ENCODE measurements at regions not wholly inside any gene's neighbourhood (a gene's known extent, or its start where the extent isn't known, plus 50 kb on each side); places are given as distances from the start of the nearest gene placed in this dataset.

GRCh38 chr2:83478037-83478436 is 981.0 kb downstream of the SUCLG1 start (continued):
- TF ChIP-seq, protein P1, sequence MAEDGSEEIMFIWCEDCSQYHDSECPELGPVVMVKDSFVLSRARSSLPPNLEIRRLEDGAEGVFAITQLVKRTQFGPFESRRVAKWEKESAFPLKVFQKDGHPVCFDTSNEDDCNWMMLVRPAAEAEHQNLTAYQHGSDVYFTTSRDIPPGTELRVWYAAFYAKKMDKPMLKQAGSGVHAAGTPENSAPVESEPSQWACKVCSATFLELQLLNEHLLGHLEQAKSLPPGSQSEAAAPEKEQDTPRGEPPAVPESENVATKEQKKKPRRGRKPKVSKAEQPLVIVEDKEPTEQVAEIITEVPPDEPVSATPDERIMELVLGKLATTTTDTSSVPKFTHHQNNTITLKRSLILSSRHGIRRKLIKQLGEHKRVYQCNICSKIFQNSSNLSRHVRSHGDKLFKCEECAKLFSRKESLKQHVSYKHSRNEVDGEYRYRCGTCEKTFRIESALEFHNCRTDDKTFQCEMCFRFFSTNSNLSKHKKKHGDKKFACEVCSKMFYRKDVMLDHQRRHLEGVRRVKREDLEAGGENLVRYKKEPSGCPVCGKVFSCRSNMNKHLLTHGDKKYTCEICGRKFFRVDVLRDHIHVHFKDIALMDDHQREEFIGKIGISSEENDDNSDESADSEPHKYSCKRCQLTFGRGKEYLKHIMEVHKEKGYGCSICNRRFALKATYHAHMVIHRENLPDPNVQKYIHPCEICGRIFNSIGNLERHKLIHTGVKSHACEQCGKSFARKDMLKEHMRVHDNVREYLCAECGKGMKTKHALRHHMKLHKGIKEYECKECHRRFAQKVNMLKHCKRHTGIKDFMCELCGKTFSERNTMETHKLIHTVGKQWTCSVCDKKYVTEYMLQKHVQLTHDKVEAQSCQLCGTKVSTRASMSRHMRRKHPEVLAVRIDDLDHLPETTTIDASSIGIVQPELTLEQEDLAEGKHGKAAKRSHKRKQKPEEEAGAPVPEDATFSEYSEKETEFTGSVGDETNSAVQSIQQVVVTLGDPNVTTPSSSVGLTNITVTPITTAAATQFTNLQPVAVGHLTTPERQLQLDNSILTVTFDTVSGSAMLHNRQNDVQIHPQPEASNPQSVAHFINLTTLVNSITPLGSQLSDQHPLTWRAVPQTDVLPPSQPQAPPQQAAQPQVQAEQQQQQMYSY (CRISPR knock-in tag; IDR thresholded peaks at IDR 0.05), result no peak
- TF ChIP-seq PAX8 (IDR thresholded peaks at IDR 0.05), result no peak
- no peak for TF ChIP-seq BHLHE40 (IDR thresholded peaks at IDR 0.05; ENCODE audit: borderline replicate concordance in 1 of 2, low read depth in 2 of 2, low read length in 1 of 2)

DNA sequence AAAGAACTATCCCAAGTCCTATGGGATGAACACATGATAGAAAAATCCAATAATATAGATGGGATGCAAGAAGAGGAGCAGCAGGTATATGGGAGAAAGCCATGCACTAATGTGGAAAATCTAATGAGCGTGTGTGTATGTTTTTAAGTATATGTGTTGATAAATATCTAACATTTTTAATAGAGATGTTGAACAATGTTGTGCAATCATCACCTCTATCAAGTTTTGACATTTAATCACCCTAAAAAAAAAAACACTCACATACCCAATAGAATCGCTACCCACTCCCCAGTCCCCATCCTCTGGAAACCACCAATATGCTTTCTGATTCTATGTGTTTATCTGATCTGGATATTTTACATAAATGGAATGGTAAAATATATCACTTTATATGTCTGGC is 983.7 kb downstream of the SUCLG1 start:
- no peak for FAIRE-seq
- RAD21 ChIA-PET (ENCODE audit: unreplicated experiment), result no interaction called here

More for the DNA sequence above, 983.7 kb downstream of the SUCLG1 start:
- no peaks in the 10 kb centered on the region for H3K4me1 ChIP-seq (ENCODE audit: control insufficient read depth, insufficient read depth, low read length)
- 29% methylated on average over 2 of the region's 2 CpGs for WGBS (ENCODE audit: insufficient coverage, insufficient replicate concordance, low lambda C conversion rate, missing lambda C conversion rate)
- H3K79me2 ChIP-seq (ENCODE audit: control insufficient read depth, insufficient read depth, low read length), result no peaks in the 10 kb centered on the region
- in situ Hi-C loops (cut with MboI) (no loop called here), intact Hi-C loops (cut with micrococcal nuclease; ENCODE audit: unreplicated experiment) (no loop called here)
- H3K9ac ChIP-seq (ENCODE audit: control insufficient read depth, insufficient read depth, low read length), result no peak overlapping the region
- ATAC-seq (no peak), DNase-seq (ENCODE audit: low read depth, low spot score) (no peak)
- no TSS peak for BruUV-seq (replicated peaks)
- no peaks in the 10 kb centered on the region for H4K20me1 ChIP-seq (ENCODE audit: control insufficient read depth, insufficient read depth)
- H3K9me3 ChIP-seq (replicated peaks; ENCODE audit: control insufficient read depth, insufficient read depth, low read length), result no peaks in the 10 kb centered on the region
- H3K27me3 ChIP-seq (replicated peaks in 1 of 2; ENCODE audit: control insufficient read depth in 2 of 2, insufficient read depth in 2 of 2, low read length in 1 of 2), result no peaks in the 10 kb centered on the region
- TF ChIP-seq ETV6 (conservative IDR thresholded peaks at IDR 0.05 in 1 of 2, IDR thresholded peaks at IDR 0.05 in 1 of 2; ENCODE audit: borderline replicate concordance in 1 of 2, low read depth in 1 of 2), result no peak
- no peak for TF ChIP-seq KLF5 (IDR thresholded peaks at IDR 0.05; ENCODE audit: partially characterized antibody)
- H3K36me3 ChIP-seq (ENCODE audit: control insufficient read depth in 2 of 2, insufficient read depth in 2 of 2, low read length in 1 of 2), result no peaks in the 10 kb centered on the region
- ChIA-PET CTCF (no interaction called here), POLR2A (no interaction called here), SMC1A (ENCODE audit: uncharacterized antibody, unreplicated experiment) (no interaction called here)
- H2AFZ ChIP-seq (ENCODE audit: control insufficient read depth, low read depth, low read length), result no peak overlapping the region
- H3K4me3 ChIP-seq, result no peak overlapping the region
- H3K27ac ChIP-seq (ENCODE audit: control insufficient read depth, insufficient read depth), result no peak overlapping the region
- no peak overlapping the region for H3K4me2 ChIP-seq (ENCODE audit: control insufficient read depth, insufficient read depth)
